RCC 7860 (cell line): ENCODE measurements at regions not wholly inside any gene's neighbourhood (a gene's known extent, or its start where the extent isn't known, plus 50 kb on each side); places are given as distances from the start of the nearest gene placed in this dataset.

Source experiments
- DNase-seq: peaks from one replicate; pipeline ENCODE4 v3.0.0-alpha.2; 2015; ENCODE audit warnings: low spot score
- FAIRE-seq: peaks from 2 replicates; lab custom pipeline; 2012; peaks lifted over from hg19 to GRCh38; lab: Jason Lieb, UNC

DNA sequence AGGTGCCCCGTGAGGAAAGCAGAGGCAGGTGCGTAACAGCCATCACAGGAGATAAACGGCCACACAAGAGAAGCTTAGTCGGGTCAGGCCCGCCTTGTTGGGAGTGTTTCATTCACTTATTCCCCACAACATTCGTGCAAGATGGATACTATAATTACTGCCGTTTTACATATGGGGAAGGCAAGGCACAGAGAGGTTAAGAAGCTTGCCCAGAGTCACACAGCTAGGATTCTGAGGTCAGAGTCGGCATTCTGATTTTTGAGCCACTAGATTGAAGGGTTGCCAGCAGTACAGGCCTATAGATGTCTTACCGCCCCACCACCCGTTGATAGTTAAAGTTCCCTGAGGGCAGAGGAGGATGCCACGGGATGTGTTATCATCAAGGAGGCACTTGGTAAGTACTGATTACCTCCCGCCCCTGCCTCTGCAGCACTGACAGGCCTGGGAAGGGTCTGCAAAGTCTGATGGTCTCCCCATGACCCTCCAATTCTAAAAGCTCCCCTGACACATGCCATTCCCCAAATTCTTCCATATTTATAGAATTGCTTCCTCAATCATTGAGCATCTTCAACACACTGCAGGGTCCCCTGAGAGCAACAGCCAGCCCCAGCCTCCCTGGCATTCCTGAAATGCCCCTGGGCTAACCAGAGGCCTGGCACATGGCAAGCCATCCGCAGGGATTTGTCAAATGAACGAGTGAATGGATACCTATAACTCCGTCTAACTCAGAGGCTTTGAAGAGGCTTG, 74.7 kb upstream of the CLDN14 start:
- FAIRE-seq (no peak), DNase-seq (no peak)

DNA sequence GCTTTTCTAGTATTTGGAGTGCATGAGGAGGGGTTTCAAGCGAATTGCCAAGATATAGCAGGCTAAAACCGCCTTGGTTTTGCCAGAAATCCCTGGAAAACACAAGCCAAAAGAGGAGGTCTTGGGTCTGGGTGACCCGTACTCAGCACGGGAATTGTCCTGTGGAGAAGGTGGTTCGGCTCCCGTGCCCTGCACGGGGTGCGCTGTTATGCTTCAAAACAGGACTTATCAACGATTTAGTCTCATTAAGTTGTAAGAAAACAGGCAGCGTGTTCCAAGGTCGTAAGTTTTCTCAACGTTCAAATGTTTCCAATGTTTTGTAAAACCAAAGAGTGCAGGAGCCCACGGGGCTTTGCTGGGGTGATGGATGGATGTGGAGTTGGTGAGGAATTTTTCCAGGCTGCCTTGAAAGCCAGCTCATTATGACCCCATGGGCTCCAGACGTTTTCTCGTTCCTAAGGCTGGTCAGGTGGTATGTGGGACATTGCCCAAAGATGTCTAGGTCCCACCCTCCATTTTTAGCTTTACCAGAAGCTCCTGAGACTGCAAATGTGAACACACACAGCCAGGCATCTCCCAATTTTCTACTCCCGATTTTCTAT, 75.4 kb upstream of the CLDN14 start:
- FAIRE-seq, result no peak

DNA sequence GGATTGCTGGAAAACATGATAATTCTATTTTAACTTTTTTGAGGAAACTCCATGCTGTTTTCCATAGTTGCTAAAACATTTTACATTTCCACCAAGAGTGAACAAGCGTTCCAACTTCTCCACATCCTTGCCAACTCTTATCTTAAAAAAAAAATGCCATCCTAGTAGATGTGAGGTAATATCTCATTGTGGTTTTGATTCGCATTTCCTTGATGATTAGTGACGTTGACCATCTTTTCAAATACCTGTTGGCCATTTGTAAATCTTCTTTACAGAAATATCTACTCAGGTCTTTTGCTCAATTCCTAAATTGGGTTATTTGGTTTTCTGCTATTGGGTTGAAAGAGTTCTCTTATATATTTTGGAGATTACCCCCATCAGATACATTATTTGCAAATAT, 77.4 kb upstream of the CLDN14 start:
- no peak for DNase-seq
- FAIRE-seq, result no peak

More for the DNA sequence above, 75.4 kb upstream of the CLDN14 start:
- no peak for DNase-seq

DNA sequence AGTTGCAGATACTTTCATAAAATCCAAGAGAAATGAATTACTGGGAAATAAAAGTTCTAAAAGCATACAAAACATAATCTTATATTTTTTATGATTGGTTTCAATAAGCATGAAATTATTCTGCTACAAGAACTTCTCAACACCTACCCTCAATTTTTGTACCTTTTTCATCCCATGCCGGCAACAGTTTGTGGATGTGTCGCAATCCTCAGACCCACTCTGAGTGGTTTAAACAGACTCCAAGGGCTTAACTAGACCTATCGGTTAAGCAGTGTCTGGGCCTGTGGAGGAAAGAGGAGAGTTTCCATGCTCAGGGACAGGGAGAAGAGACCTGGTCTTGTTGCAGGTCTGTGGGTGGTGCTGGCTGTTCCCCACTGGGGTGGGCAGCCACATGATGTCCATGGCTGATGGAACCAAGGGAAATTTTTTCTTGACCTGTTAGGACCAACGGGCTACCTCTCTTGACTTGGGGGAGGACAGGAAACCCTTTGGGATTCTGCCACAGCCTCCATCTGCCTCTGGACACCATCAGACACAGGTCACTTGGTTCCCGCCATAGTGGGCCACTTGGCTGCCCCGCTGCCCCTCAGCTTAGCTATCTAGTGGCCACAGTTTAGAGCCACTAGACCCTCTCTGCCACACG, 81.1 kb upstream of the CLDN14 start:
- DNase-seq (no peak), FAIRE-seq (no peak)

DNA sequence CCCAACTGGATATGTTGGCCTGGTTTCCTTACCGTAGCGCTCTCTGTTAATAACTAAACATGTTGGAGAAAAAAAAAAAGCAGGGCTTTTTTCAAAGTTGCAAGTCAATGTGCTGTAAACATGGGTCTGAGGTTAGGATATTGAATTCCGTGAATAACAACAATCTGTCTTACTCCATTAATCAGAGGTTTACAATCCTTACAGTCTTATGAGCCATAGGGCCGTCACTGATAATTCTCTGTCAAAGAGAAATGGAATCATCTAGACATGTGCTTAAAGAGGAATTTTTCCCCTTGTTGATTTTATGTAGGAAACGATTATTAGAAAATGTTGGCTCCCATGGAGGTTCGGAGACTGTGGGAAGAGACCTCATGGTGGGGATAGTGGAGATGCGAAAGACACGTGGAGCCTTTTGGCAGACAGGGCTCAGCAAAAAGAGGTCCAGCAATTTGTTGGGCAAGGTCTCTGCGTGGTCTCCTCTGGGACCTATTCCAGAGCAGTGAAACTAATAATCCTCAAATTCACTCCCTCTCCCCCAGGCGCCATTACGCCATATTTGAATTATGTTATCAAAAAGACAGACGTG, 83.5 kb upstream of the CLDN14 start:
- no peak for DNase-seq
- FAIRE-seq, result no peak

DNA sequence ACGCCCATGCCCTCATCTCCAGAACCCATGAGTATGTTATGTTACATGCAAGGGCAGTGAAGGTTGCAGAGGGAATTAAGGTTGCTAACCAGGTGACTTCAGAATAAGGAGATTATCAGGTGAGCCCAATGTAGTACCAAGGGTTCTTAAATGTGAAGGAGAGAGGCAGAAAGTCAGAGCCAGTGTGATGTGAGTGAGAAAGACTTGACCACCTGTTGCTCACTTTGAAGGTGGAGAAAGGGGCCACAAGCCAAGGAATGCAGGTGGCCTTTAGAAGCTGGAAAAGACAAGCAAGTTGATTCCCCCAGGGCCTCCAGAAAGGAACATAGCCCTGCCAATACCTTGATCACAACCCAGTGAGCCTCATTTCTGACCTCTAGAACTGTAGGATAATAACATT, 84.7 kb upstream of the CLDN14 start:
- no peak for FAIRE-seq

DNA sequence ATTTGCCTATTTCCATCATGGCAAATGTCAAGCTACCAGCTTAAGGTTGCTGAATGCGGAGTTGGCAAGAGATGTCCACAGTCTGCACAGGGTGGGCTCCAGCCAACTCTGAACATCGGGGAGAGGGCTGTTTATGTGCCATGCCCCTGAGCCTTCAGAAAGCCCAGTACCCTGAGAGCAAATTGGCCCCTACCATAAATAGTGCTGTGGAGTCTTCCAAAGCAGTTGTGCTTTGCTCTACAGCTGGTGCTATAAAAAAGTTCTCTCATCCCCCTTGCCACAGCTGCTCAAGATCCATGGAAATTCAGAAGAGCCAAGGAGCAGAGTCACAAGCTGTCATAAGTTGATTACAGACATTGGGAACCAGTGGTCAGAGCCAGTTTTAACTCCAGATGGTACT, 85.6 kb upstream of the CLDN14 start:
- FAIRE-seq (no peak), DNase-seq (no peak)

More for the DNA sequence above, 84.7 kb upstream of the CLDN14 start:
- no peak for DNase-seq

DNA sequence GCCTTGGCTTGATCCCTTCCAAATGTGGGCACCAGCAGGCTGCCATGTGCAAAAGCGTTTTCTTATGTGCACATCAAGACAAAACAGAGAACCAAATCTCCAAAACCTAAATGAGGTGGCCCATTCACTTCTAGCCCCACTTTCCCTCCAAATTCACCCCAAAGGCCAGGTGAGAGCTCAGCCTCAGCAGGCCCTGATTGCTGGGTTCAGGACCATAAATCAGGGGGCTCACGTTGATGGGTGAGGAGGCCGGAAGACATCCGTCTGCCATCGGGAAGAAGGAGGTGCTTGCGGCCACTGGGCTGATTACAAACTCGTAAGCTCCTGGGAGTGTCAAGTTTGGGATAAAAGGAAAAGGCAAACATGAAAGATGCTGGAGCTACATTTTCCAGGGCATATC, 86.7 kb upstream of the CLDN14 start:
- no peak for DNase-seq
- no peak for FAIRE-seq

DNA sequence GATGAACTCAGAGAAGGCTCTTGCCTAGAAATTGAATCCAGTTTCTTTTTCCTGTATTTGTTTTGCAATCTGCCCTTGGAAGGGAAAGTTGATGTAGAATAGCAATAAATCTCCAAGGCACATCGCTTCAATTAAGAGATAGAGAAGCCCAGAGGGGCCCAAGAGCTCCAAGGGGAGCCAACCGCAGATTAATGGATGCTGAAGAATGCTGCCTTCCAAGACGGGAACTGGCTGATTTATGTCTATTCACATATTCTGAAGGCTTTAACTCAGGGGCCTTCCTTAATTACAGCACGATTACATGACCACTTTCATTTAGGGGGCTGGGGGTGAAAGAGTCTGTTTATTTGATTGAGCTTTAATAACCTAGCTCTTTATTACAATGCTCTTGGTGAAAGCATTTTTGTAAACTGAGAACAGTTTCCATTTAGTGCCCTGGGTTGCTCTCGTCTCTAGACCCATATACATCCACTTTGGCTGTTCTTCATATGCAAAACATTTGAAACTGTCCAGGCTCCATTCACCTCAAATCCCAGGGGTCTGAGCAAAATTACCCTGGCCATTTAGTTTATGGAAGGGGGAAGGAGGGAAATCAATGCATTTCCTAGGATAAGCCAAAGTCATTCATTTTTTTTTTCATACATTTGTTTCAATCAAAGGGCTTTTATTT, 87.4 kb upstream of the CLDN14 start:
- FAIRE-seq (no peak), DNase-seq (no peak)

DNA sequence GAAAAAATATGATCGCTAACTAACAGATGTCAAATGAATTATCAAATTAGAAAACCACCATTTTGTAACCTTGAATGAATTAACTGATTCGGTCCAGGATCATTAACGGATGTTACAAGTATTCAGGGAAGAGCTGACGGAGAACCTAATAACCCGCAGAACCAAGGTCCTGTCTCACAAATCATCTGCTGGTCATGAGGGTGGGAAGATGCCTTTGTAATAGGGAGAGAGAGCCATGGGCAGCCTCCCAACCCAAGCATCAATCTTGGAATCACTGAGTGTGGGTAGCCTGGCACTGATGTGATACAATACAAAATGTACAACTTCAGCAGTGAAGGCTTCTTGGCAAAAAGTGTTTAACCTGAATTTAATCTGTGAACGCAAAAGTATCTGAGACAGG, 89.6 kb upstream of the CLDN14 start:
- FAIRE-seq (no peak), DNase-seq (no peak)

DNA sequence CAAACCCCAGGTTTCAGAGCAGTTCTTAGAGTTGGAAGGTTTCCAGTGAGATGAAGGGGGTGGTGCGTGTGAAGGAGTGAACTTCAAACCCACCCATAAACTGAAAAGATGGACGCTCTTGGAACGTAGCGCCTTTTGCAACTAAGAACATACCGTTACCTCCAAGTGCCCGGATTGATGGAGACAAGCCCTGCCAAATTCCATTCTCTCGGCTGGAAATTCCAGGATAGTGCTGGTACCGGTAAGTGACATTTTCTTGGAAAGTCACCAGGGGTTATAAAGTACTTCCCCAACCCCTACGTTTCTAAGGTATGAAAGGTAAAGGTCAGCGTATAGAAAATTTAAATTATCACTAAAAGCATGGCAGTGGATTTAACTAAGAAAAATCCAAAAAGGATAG, 91.6 kb upstream of the CLDN14 start:
- FAIRE-seq (no peak), DNase-seq (no peak)

DNA sequence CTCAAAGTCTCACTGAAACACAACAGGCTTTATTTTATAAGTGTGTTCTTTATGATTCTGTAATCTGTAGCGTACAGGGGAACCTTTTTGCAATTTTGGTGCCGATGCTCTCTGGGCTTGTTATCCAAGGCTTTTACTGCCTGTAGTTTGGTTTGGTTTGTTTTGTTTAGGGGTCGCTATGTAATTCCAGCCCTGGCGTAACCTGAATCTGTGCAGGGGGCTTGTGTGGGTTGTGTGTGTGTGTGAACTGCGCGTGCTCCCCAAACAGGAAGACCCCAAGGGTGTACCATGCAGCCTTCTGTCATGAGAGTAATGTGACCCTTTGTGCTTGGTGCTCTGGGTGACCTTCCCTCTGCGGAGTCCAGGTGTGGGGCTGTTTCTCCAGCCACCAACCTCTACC, 92.1 kb upstream of the CLDN14 start:
- DNase-seq (no peak), FAIRE-seq (no peak)

DNA sequence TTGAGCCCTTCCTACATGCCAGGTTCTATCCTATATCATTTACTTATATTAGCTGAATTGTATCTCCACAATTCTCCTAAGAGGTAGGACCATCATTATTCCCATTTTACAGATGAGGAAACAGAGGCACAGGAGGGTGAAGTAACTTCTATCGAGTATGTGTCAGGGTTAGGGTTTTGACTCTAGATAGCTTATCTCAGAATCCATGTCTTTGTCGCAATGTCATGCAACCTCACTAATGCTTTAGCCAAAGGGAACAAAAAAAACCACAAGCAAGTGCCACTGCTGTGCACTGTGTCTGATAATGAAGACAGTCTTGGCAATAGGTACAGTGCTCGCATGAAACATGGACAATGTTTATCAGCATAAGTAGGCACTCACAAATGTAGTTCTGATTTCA, 95.4 kb upstream of the CLDN14 start:
- FAIRE-seq, result no peak
- no peak for DNase-seq

DNA sequence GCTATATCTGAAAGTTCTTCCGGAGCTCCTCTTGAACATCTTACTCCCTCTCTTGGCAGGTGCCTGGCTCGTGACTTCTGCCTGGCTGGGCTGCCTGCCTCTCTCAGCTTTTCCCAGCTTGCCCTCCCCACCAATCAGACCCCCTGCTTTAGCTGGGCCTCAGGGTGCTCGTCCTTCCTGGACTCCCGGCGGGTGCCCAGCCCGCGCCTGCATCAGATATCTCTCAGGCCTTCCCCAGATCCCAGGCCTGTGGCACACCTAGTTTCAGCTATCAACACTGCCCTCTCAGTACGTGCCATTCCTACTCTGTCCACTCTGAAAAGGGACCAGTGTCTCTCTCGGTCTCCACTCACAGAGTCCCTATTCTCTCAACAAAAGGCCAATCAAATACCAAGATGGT, 96.5 kb upstream of the CLDN14 start:
- no peak for FAIRE-seq

DNA sequence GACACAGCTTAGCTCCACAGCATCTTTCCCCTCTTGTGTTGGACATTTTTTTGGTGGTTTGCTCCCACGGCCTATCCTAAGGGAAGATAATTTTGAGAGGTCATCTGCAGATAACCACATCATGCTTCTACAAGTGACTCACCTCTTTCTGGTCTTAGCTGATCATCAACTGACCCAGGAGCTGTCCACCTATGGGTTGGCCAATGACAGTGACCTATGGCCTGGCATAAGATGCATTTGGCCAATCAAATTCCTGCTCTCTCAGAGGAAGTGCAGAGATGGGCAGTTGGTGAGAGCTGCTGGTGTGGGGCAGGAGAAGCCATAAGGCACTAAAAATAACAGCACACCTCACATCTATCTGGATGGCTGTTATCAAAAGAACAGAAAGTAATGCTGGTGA, 100.0 kb upstream of the CLDN14 start:
- peak; percentile 70 for DNase-seq
- FAIRE-seq, result no peak

More for the DNA sequence above, 96.5 kb upstream of the CLDN14 start:
- no peak for DNase-seq

DNA sequence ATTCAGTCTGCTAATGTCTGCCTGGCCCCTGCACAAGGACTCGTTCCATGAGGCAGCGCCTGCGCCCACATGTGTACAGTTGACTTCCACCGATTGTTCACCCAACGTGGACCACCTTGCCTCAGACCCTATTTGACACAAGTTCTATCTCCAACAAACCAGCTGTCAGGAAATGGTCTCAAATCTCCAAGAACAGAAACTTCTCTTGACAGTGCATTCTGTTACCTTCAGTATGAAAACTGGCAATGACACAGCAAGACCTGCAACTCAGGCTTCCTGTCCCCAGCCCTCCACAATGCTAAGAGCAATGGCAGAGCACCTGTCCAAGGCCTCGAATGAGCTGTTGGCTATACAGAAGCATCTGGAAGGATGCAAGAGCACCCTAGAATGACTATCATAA, 102.3 kb upstream of the CLDN14 start:
- FAIRE-seq, result no peak

DNA sequence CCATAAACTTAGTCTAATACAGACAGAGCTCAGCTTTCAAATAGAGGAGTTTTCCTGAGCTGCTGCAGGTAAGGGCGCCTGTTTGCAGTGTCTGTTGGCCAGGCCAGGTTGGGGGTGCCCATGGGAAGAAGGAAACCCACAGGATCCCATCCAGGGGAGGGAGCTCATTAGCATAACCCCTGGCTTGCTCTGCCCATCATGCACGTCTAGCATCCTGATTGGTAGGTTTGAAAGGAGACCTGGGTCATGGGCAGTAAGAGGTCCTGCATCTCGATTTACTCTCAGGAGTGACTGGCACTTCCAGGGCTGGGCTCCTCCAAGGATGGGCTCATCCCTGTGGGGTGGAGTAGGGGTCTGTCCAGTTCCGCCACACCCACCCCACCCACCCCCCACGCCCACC, 103.7 kb upstream of the CLDN14 start:
- FAIRE-seq, result no peak
- DNase-seq, result no peak

More for the DNA sequence above, 102.3 kb upstream of the CLDN14 start:
- no peak for DNase-seq

DNA sequence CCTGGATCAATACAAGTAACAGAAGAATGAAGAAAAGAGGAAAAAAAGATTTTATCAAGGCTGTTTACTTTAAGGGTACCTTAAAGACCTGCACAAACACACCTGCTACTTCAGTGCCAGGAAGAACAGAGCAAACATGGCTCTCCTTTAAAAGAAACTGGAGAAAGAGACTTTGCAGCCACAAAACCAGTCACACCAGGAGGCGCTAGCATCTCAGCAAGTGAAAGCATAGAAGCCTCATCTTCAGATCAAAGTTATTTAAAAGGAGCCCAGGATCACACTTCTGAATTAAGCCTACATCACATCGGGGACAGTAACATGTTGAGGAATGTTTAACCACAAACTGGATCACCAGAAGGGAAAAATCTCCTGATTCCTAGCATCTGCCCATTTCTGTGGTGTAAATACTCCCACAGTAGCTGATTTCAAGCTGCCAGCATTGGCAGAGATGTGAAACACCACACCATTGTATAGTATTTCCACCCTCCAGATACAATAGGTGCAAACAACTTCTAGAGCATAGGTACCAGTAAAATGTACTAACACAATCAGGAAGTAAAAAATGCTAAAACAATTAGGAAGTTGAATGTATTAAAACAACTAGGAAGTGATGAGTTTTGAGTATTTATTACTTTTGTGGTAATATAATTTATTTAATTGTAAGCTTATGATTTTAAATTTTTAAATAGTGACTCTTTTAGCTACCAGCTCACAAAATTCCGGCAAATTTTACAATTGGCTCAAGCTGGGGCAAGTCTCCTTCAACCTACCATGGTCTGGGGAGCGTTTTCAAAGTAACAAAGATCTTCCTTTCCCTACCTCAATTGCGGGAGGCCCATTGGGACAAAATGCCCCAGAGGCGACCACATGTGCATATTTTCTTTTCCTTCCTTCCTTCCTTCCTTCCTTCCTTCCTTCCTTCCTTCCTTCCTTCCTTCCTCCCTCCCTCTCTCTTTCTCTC, 105.3 kb upstream of the CLDN14 start:
- no peak for DNase-seq
- FAIRE-seq, result no peak

DNA sequence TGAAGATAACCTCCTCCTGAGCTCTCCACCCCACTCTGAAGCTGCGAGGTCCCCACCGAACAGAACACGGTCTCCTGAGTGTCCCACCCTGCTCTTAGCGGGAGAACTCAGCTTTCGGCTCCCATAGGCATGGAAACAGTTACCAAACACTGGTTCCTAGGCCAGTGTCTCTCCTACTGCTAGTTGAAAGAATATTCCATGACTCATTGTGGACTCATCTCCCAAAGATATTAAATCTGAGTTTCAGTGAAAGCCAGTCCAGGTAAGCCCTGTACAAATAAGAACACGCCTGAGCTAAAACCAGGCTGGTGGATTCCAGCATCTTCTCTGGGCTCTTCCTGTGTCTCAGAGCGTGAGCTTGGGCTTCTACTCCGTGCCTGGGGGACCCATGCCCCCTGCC, 107.5 kb upstream of the CLDN14 start:
- DNase-seq (peak; percentile 59), FAIRE-seq (no peak)

DNA sequence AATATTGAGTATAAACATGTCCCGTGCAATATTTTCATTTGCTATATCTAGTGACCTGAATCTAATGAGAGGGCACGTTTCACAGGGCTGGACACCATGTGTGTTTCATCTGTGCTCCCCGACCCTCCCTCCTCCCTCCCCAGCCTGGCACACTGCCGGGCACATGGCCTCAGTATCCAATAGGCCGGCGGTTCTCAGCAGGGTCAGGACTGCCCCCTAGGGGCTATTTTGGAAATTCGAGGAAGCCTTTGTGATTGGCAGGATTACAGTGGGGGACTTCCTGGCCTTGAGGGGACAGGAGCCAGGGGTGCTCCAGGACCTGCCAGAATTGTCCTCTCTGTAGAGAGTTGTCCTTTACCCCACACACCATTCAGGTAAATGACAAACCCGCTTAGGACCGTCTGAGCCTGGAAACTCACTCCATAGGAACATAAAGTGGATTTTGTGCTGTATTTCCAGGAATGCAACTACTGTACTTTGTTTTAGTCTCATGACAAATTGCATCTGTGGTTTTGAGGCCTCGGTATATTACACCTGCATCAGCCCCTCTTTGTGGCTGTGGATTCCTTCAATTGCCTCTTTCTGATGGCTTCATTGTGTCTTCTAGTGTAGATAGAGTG, 109.5 kb upstream of the SIM2 start:
- FAIRE-seq, result no peak
- DNase-seq, result peak; percentile 20
